ENCODE measurements at regions not wholly inside any gene's neighbourhood (a gene's known extent, or its start where the extent isn't known, plus 50 kb on each side); places are given as distances from the start of the nearest gene placed in this dataset.

DNA sequence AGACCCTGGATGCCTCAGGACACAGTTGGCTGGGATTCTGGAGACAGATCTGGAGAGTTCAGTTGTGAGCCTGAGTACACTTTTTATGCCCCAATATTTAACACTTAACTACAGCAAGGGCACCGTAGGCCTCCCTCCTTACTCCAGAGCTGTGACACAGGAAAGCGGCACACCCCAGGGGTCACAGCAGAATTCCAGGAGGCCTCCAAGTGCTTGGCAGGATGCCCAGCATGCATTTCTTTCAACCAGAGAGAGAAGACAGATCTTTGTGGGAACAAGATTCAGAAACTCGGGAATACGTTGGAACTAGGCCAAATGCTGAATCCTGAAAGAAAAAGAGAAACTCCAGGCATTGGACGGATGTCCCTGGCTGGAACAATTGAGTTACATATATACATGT lies 199.2 kb upstream of the NT5C1B start:
- Mint-ChIP-seq H3K4me3 (ENCODE audit: low read depth, unreplicated experiment) (no peak overlapping the region), H3K36me3 (ENCODE audit: insufficient read depth, unreplicated experiment) (no peaks in the 10 kb centered on the region), H3K27me3 (ENCODE audit: unreplicated experiment) (no peaks in the 10 kb centered on the region), H3K9me3 (ENCODE audit: low read depth, unreplicated experiment) (no peaks in the 10 kb centered on the region), H3K4me1 (ENCODE audit: low read depth, unreplicated experiment) (no peaks in the 10 kb centered on the region), H3K27ac (ENCODE audit: unreplicated experiment) (no peak overlapping the region)
- TF ChIP-seq, protein P1, sequence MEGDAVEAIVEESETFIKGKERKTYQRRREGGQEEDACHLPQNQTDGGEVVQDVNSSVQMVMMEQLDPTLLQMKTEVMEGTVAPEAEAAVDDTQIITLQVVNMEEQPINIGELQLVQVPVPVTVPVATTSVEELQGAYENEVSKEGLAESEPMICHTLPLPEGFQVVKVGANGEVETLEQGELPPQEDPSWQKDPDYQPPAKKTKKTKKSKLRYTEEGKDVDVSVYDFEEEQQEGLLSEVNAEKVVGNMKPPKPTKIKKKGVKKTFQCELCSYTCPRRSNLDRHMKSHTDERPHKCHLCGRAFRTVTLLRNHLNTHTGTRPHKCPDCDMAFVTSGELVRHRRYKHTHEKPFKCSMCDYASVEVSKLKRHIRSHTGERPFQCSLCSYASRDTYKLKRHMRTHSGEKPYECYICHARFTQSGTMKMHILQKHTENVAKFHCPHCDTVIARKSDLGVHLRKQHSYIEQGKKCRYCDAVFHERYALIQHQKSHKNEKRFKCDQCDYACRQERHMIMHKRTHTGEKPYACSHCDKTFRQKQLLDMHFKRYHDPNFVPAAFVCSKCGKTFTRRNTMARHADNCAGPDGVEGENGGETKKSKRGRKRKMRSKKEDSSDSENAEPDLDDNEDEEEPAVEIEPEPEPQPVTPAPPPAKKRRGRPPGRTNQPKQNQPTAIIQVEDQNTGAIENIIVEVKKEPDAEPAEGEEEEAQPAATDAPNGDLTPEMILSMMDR (IDR thresholded peaks at IDR 0.05; ENCODE audit: unreplicated experiment): no peak
- intact Hi-C loops (cut with micrococcal nuclease; ENCODE audit: unreplicated experiment): no loop called here
- BruUV-seq (replicated peaks): no TSS peak
- CTCF ChIA-PET: no interaction called here
- no peak for DNase-seq

DNA sequence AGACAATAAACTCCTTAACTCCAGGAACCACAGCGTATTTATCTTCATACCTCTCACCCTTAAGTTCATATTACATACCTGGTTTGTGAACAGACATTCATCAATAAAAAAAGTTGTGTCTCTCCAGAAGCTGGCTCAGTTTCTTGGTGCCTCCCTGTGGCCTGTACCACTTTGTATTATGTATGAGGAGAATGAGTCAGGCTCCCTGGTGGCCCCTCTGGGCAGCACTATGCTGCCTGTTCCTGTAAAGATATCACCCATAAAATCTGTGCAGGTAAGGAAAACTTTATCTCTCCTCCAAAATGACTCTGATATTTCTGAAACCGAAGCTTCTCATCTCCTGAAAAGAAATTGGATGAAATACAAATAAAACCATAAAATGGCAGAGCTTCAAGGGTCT lies 198.4 kb upstream of the NT5C1B start:
- Mint-ChIP-seq H3K9me3 (ENCODE audit: low read depth, unreplicated experiment) (no peaks in the 10 kb centered on the region), H3K27ac (ENCODE audit: unreplicated experiment) (no peak overlapping the region), H3K4me3 (ENCODE audit: low read depth, unreplicated experiment) (no peak overlapping the region), H3K4me1 (ENCODE audit: low read depth, unreplicated experiment) (no peaks in the 10 kb centered on the region), H3K36me3 (ENCODE audit: insufficient read depth, unreplicated experiment) (no peaks in the 10 kb centered on the region), H3K27me3 (ENCODE audit: unreplicated experiment) (no peaks in the 10 kb centered on the region)
- BruUV-seq (replicated peaks): no TSS peak
- no peak for DNase-seq
- CTCF ChIA-PET: no interaction called here
- TF ChIP-seq, protein P1 (IDR thresholded peaks at IDR 0.05; ENCODE audit: unreplicated experiment): no peak
- intact Hi-C loops (cut with micrococcal nuclease; ENCODE audit: unreplicated experiment): no loop called here

DNA sequence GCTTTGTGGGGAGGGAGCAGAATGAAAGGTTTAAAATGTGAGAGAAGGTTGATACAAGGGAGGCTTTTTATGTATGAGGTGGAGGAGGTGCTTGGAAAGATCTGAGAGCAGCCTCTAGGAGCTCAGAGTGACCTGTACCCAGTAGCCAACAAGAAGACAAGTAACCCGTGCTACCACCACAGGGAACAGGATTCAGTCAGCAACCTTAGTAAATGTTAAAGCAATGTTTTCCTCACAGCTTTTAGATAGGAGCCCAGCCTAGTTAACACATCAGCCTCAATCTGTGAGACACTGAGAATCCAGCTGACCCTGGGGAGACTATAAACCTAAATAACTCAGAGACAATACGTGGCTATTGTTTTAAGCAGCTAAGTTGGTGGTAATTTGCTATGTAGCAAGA lies 194.9 kb upstream of the NT5C1B start:
- Mint-ChIP-seq H3K4me3 (ENCODE audit: low read depth, unreplicated experiment) (no peak overlapping the region), H3K36me3 (ENCODE audit: insufficient read depth, unreplicated experiment) (no peaks in the 10 kb centered on the region), H3K27me3 (ENCODE audit: unreplicated experiment) (no peaks in the 10 kb centered on the region), H3K4me1 (ENCODE audit: low read depth, unreplicated experiment) (no peaks in the 10 kb centered on the region), H3K9me3 (ENCODE audit: low read depth, unreplicated experiment) (no peaks in the 10 kb centered on the region), H3K27ac (ENCODE audit: unreplicated experiment) (no peak overlapping the region)
- intact Hi-C loops (cut with micrococcal nuclease; ENCODE audit: unreplicated experiment): no loop called here
- no peak for DNase-seq
- no TSS peak for BruUV-seq (replicated peaks)
- CTCF ChIA-PET: no interaction called here
- TF ChIP-seq, protein P1 (IDR thresholded peaks at IDR 0.05; ENCODE audit: unreplicated experiment): no peak

DNA sequence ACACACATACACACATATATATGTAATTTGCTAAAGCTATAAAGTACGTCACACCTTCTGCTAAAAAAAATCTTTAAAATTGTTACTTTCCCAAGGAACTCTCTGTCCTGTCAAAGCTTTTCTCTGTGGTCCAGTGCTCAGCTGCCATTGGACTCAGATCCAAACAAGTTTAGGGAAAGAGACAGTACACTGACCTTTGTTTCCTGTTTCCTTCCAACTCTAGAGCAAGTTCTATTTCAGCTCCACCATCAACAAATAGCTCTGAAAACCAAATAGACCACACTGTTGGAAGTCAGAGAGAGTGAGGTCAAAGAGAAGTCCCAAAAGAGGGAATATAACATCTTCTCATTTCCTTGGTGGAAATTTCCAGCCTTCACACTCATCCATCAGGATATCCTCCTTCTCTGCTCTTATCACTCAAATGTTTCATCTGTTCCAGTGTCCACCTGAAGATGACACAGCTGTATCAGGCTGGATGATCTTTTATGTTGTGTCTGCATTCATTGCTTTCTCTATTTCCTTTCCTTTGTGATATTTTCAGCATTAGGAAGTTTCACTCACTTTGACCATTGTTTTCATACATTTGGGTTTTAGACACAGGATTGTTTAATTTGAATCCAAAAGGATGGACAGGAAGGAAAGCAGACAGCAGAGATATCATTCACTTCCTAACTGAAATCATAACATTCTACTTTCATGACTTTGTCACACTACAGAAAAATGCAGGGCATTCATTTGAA lies 192.3 kb upstream of the NT5C1B start:
- no peak for DNase-seq
- no TSS peak for BruUV-seq (replicated peaks)
- Mint-ChIP-seq H3K4me3 (ENCODE audit: low read depth, unreplicated experiment) (no peak overlapping the region), H3K27ac (ENCODE audit: unreplicated experiment) (no peak overlapping the region), H3K27me3 (ENCODE audit: unreplicated experiment) (no peaks in the 10 kb centered on the region), H3K36me3 (ENCODE audit: insufficient read depth, unreplicated experiment) (no peaks in the 10 kb centered on the region), H3K4me1 (ENCODE audit: low read depth, unreplicated experiment) (no peaks in the 10 kb centered on the region), H3K9me3 (ENCODE audit: low read depth, unreplicated experiment) (no peaks in the 10 kb centered on the region)
- intact Hi-C loops (cut with micrococcal nuclease; ENCODE audit: unreplicated experiment): no loop called here
- TF ChIP-seq, protein P1 (IDR thresholded peaks at IDR 0.05; ENCODE audit: unreplicated experiment): no peak
- CTCF ChIA-PET: no interaction called here

All from Calu3 (cell line).